GM21717 (cell line): ENCODE measurements at regions not wholly inside any gene's neighbourhood (a gene's known extent, or its start where the extent isn't known, plus 50 kb on each side); places are given as distances from the start of the nearest gene placed in this dataset.
"Not testable (repeated sequence)": the region's sequence is repeated elsewhere in the genome, so short reads cannot be mapped to it uniquely, and the experiment has no call there.

ENCODE experiments used
- ATAC-seq: cut with Tn5 transposase; IDR thresholded peaks from one replicate; pipeline ENCODE4 v1.9.1; 2021; ENCODE audit warnings: mild to moderate bottlenecking, moderate library complexity; ENCODE audit not compliant: unreplicated experiment

GRCh38 chr18:60020107-60020925, 120.5 kb downstream of the PMAIP1 start:
- ATAC-seq, result no peak

GRCh38 chr18:60019463-60019840, 119.7 kb downstream of the PMAIP1 start:
- ATAC-seq, result no peak

GRCh38 chr18:60018618-60019462, 119.0 kb downstream of the PMAIP1 start:
- ATAC-seq, result no peak

GRCh38 chr18:60018134-60018533, 118.3 kb downstream of the PMAIP1 start:
- not testable (repeated sequence) for ATAC-seq

GRCh38 chr18:60017371-60017770, 117.6 kb downstream of the PMAIP1 start:
- no peak for ATAC-seq

- ATAC-seq, result not testable (repeated sequence)
These were observed 116.0 kb downstream of the PMAIP1 start for GRCh38 chr18:60015826-60016225.

- ATAC-seq, result not testable (repeated sequence)
These were observed 113.4 kb downstream of the PMAIP1 start for GRCh38 chr18:60013148-60013547.

GRCh38 chr18:60010984-60011383, 111.2 kb downstream of the PMAIP1 start:
- no peak for ATAC-seq

GRCh38 chr18:60010513-60010912, 110.7 kb downstream of the PMAIP1 start:
- no peak for ATAC-seq

GRCh38 chr18:60007661-60008060, 107.9 kb downstream of the PMAIP1 start:
- no peak for ATAC-seq

- ATAC-seq, result no peak
These were observed 103.9 kb downstream of the PMAIP1 start for GRCh38 chr18:60003610-60004185.

- ATAC-seq, result peak; percentile 78
These were observed 96.7 kb downstream of the PMAIP1 start for GRCh38 chr18:59996370-59996966.

- no peak for ATAC-seq
These were observed 94.6 kb downstream of the PMAIP1 start for GRCh38 chr18:59994357-59994756.

GRCh38 chr18:59993560-59993959, 93.8 kb downstream of the PMAIP1 start:
- no peak for ATAC-seq

- ATAC-seq, result no peak
These were observed 90.5 kb downstream of the PMAIP1 start for GRCh38 chr18:59990121-59990823.

GRCh38 chr18:59988098-59988706, 88.4 kb downstream of the PMAIP1 start:
- no peak for ATAC-seq

GRCh38 chr18:59987102-59987501, 87.3 kb downstream of the PMAIP1 start:
- ATAC-seq, result no peak

GRCh38 chr18:59986139-59986538, 86.3 kb downstream of the PMAIP1 start:
- ATAC-seq, result no peak

GRCh38 chr18:59985289-59985688, 85.5 kb downstream of the PMAIP1 start:
- no peak for ATAC-seq

GRCh38 chr18:59983506-59983905, 83.7 kb downstream of the PMAIP1 start:
- no peak for ATAC-seq
